BE2C (cell line): ENCODE measurements at regions not wholly inside any gene's neighbourhood (a gene's known extent, or its start where the extent isn't known, plus 50 kb on each side); places are given as distances from the start of the nearest gene placed in this dataset.
"Not testable (repeated sequence)": the region's sequence is repeated elsewhere in the genome, so short reads cannot be mapped to it uniquely, and the experiment has no call there.

Source experiments
- DNase-seq: peaks from one replicate; pipeline ENCODE4 v3.0.0-alpha.2; 2020
- H3K27me3 ChIP-seq: fragments of 250-450 bp; sonication (Bioruptor Pico); 2 replicates; pipeline ENCODE4 v1.5.1; 2020; ENCODE audit warnings: mild to moderate bottlenecking
- H3K36me3 ChIP-seq: fragments of 250-450 bp; sonication (Bioruptor Pico); 2 replicates; pipeline ENCODE4 v1.5.1; 2020; ENCODE audit warnings: mild to moderate bottlenecking
- H3K4me1 ChIP-seq: fragments of 250-450 bp; sonication (Bioruptor Pico); 2 replicates; pipeline ENCODE4 v1.5.1; 2020
- H3K4me3 ChIP-seq: 2 replicates; pipeline ENCODE4 v1.5.1; 2011; ENCODE audit warnings: low read depth, low read length
- H3K9me3 ChIP-seq: fragments of 250-450 bp; sonication (Bioruptor Pico); 2 replicates; pipeline ENCODE4 v1.5.1; 2020
- TF ChIP-seq, protein P1 (sequence below): IDR thresholded peaks from 2 replicates; pipeline ENCODE4 v1.5.1; 2012; ENCODE audit warnings: mild to moderate bottlenecking, low read depth, low read length

DNA sequence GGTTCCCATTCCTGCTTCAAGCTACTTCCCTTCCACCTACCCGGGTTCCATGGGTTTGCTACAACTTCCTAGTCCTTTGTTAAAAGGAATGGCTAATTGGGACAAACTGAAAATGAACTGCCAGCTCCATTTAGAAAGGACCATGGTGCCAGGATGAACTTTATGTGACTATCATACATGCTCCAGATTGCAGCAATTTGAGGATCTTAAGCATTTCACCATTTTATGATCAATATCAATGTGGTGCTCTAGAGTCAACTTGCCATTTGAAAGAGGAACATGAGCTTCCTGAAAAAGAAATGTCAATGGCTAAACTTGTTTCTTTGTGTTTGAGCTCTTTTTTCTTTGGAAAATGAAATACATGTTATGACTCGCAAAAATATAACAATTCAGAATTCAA lies 92.7 kb upstream of the IL15 start:
- TF ChIP-seq, protein P1, sequence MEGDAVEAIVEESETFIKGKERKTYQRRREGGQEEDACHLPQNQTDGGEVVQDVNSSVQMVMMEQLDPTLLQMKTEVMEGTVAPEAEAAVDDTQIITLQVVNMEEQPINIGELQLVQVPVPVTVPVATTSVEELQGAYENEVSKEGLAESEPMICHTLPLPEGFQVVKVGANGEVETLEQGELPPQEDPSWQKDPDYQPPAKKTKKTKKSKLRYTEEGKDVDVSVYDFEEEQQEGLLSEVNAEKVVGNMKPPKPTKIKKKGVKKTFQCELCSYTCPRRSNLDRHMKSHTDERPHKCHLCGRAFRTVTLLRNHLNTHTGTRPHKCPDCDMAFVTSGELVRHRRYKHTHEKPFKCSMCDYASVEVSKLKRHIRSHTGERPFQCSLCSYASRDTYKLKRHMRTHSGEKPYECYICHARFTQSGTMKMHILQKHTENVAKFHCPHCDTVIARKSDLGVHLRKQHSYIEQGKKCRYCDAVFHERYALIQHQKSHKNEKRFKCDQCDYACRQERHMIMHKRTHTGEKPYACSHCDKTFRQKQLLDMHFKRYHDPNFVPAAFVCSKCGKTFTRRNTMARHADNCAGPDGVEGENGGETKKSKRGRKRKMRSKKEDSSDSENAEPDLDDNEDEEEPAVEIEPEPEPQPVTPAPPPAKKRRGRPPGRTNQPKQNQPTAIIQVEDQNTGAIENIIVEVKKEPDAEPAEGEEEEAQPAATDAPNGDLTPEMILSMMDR = no peak
- H3K4me1 ChIP-seq = no peaks in the 10 kb centered on the region
- DNase-seq = no peak
- no peaks in the 10 kb centered on the region for H3K9me3 ChIP-seq
- no peaks in the 10 kb centered on the region for H3K27me3 ChIP-seq
- H3K4me3 ChIP-seq = no peak overlapping the region
- H3K36me3 ChIP-seq = no peaks in the 10 kb centered on the region

DNA sequence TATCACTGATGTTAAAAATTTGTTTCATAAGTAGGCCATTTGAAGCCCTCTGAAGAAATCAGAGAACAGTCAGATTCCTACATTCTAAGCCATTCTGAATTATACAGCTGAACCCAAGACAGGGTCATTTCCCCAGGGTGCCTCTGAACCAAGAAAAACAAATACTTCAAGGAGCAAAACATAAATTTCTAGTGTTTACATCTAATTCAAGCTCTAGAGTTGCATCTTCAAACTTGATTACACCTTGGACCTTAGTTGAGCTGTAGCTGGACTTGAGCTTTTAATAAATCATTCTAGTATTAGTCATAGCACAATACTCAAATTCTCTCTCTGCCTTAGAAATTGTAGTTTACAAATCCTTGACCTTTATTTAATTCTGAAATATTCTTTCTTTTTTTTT lies 87.6 kb upstream of the IL15 start:
- H3K9me3 ChIP-seq = no peaks in the 10 kb centered on the region
- no peaks in the 10 kb centered on the region for H3K27me3 ChIP-seq
- no peaks in the 10 kb centered on the region for H3K4me1 ChIP-seq
- no peak overlapping the region for H3K4me3 ChIP-seq
- no peak for DNase-seq
- no peaks in the 10 kb centered on the region for H3K36me3 ChIP-seq
- TF ChIP-seq, protein P1 = no peak

DNA sequence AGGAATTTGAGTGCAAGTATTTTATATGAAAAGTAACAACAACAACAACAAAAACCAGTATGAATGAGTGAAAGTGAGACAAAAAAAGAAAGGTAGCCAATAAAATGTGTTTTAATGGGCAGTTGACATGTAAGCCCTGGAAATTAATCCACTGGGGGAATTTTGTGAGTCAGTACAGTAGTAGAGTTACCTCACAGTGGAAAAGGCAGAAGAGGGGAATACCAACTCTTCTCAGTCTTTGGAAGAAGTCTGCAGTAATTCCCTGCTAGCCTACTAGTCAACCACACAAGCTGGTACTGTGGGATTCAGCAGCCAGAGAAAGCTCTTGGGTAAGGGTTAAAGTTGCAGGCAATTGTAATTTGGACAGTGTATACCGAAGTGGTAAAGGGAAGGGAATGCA lies 76.3 kb upstream of the IL15 start:
- DNase-seq = no peak
- no peak overlapping the region for H3K4me3 ChIP-seq
- TF ChIP-seq, protein P1 = no peak

GRCh38 chr4:141562649-141563048 lies 73.7 kb upstream of the IL15 start:
- Histone ChIP-seq H3K4me3 (no peak overlapping the region), H3K27me3 (no peaks in the 10 kb centered on the region), H3K36me3 (no peaks in the 10 kb centered on the region), H3K9me3 (no peaks in the 10 kb centered on the region), H3K4me1 (no peaks in the 10 kb centered on the region)
- TF ChIP-seq, protein P1 = no peak
- no peak for DNase-seq

More for the DNA sequence above, 76.3 kb upstream of the IL15 start:
- Histone ChIP-seq H3K9me3 (no peaks in the 10 kb centered on the region), H3K36me3 (no peaks in the 10 kb centered on the region), H3K27me3 (no peaks in the 10 kb centered on the region), H3K4me1 (no peaks in the 10 kb centered on the region)

GRCh38 chr4:141563723-141564122 lies 72.7 kb upstream of the IL15 start:
- no peaks in the 10 kb centered on the region for H3K9me3 ChIP-seq
- DNase-seq = no peak
- no peak overlapping the region for H3K4me3 ChIP-seq
- no peaks in the 10 kb centered on the region for H3K4me1 ChIP-seq
- H3K27me3 ChIP-seq = no peaks in the 10 kb centered on the region
- TF ChIP-seq, protein P1 = no peak
- no peaks in the 10 kb centered on the region for H3K36me3 ChIP-seq

GRCh38 chr4:141564961-141565360 lies 71.4 kb upstream of the IL15 start:
- not testable (repeated sequence) for H3K9me3 ChIP-seq, H3K36me3 ChIP-seq, H3K4me1 ChIP-seq, H3K4me3 ChIP-seq, DNase-seq, H3K27me3 ChIP-seq

- H3K27me3 ChIP-seq = no peaks in the 10 kb centered on the region
- H3K9me3 ChIP-seq = no peaks in the 10 kb centered on the region
- H3K36me3 ChIP-seq = no peaks in the 10 kb centered on the region
- TF ChIP-seq, protein P1 = no peak
- 0 out of 2 replicates have a peak, but pooled peaks cover 2% of the 10 kb centered on the region for H3K4me1 ChIP-seq
- H3K4me3 ChIP-seq = no peak overlapping the region
- DNase-seq = no peak
These were observed 70.8 kb upstream of the IL15 start for GRCh38 chr4:141565379-141566089.
